B cell (primary cell): ENCODE measurements at regions not wholly inside any gene's neighbourhood (a gene's known extent, or its start where the extent isn't known, plus 50 kb on each side); places are given as distances from the start of the nearest gene placed in this dataset.

ENCODE experiments used
- ATAC-seq: fragments of 200-7000 bp; cut with Tn5 transposase; one replicate; pipeline ENCODE4 v1.10.0; 2021; ENCODE audit warnings: low read depth, mild to moderate bottlenecking, moderate number of reproducible peaks, moderate library complexity
- CTCF ChIA-PET: fragments of 350-600 bp; sonication (Branson Sonifier 250); formaldehyde crosslinking; loops from one replicate; lab custom pipeline; 2021; ENCODE audit warnings: antibody characterized with exemption, inconsistent platforms; lab: Charles Lee
- POLR2A ChIA-PET: fragments of 350-600 bp; sonication (Branson Sonifier 250); formaldehyde crosslinking; loops from one replicate; lab custom pipeline; 2021; ENCODE audit warnings: antibody characterized with exemption; lab: Charles Lee
- DNase-seq: peaks from one replicate; pipeline ENCODE4 v3.0.0; 2013
- H2AFZ ChIP-seq: 2 replicates; pipeline ENCODE4 v1.6.1; 2012; ENCODE audit warnings: mild to moderate bottlenecking, low read depth, low read length; ENCODE audit not compliant: insufficient read depth, poor library complexity, severe bottlenecking
- H3K27ac ChIP-seq, 2 donors: 1 replicate in 1 of 2; 2 replicates in 1 of 2; pipeline ENCODE4 v1.5.1; 2012 to 2013; ENCODE audit warnings: low read length in 2 of 2, mild to moderate bottlenecking in 2 of 2, moderate library complexity in 1 of 2
- H3K27me3 ChIP-seq, 4 experiments: fragments of 200-600 bp in 1 of 4; sonication (generic) in 1 of 4; replicated peaks in 1 of 4; 1 replicate in 2 of 4; 2 replicates in 2 of 4; pipeline versions ENCODE4 v1.6.1 to v1.7.0; 2013 to 2016; ENCODE audit warnings: low read length in 3 of 4, mild to moderate bottlenecking in 2 of 4, mixed read lengths in 1 of 4, moderate library complexity in 1 of 4; ENCODE audit not compliant: insufficient read depth in 4 of 4, control insufficient read depth in 3 of 4; ENCODE audit errors: control extremely low read depth in 1 of 4
- H3K36me3 ChIP-seq, 2 experiments: replicated peaks in 1 of 2; 1 replicate in 1 of 2; 2 replicates in 1 of 2; pipeline versions ENCODE4 v1.6.1 to v1.7.1; 2013; ENCODE audit warnings: low read length in 1 of 2; ENCODE audit not compliant: insufficient read depth in 2 of 2, control insufficient read depth in 1 of 2; ENCODE audit errors: control extremely low read depth in 1 of 2, extremely low read depth in 1 of 2
- H3K4me1 ChIP-seq, 2 donors: fragments of 200-600 bp in 1 of 2; sonication (generic) in 1 of 2; 1 replicate in 1 of 2; 2 replicates in 1 of 2; pipeline versions ENCODE4 v1.5.1 to v1.6.1; 2013 to 2017; ENCODE audit warnings: low read length in 2 of 2; ENCODE audit not compliant: control insufficient read depth in 2 of 2, insufficient read depth in 2 of 2
- H3K4me2 ChIP-seq: replicated peaks from 2 replicates; pipeline ENCODE3; 2012; ENCODE audit warnings: mild to moderate bottlenecking, low read depth, low read length; ENCODE audit not compliant: poor library complexity, severe bottlenecking
- H3K4me3 ChIP-seq, 5 experiments: fragments of 200-600 bp in 1 of 5; sonication (generic) in 1 of 5; 1 replicate in 3 of 5; 2 replicates in 2 of 5; pipeline versions ENCODE4 v1.5.1 to v1.7.0; 2011 to 2016; ENCODE audit warnings: low read length in 4 of 5, mild to moderate bottlenecking in 4 of 5, low read depth in 2 of 5, control low read depth in 1 of 5, moderate library complexity in 1 of 5; ENCODE audit not compliant: insufficient read depth in 1 of 5; ENCODE audit errors: control extremely low read depth in 1 of 5, extremely low read depth in 1 of 5
- H3K79me2 ChIP-seq: fragments of 200-600 bp; sonication (generic); one replicate; pipeline ENCODE4 v1.6.0; 2016; ENCODE audit warnings: low read length; ENCODE audit not compliant: control insufficient read depth, insufficient read depth
- H3K9ac ChIP-seq: fragments of 200-600 bp; sonication (generic); 2 replicates; pipeline ENCODE4 v1.6.1; 2017; ENCODE audit warnings: mild to moderate bottlenecking, low read length, moderate library complexity
- H3K9me3 ChIP-seq, 3 donors: one replicate each; pipeline versions ENCODE4 v1.6.1 to v1.7.1; 2013; ENCODE audit warnings: low read length in 2 of 3; ENCODE audit not compliant: control insufficient read depth in 2 of 3, insufficient read depth in 1 of 3; ENCODE audit errors: control extremely low read depth in 1 of 3
- H4K20me1 ChIP-seq: 2 replicates; pipeline ENCODE4 v1.6.0; 2012; ENCODE audit warnings: mild to moderate bottlenecking, low read length; ENCODE audit not compliant: insufficient read depth, control insufficient read depth, poor library complexity, severe bottlenecking
- H3K27ac Mint-ChIP-seq: one replicate; pipeline ENCODE4 v1.8.0; 2021; ENCODE audit warnings: mixed read lengths
- H3K27me3 Mint-ChIP-seq: one replicate; pipeline ENCODE4 v1.8.0; 2021; ENCODE audit warnings: mixed read lengths
- H3K4me1 Mint-ChIP-seq: one replicate; pipeline ENCODE4 v1.8.0; 2021; ENCODE audit warnings: mixed read lengths
- H3K4me3 Mint-ChIP-seq: one replicate; pipeline ENCODE4 v1.8.0; 2021; ENCODE audit warnings: mixed read lengths
- H3K9me3 Mint-ChIP-seq: one replicate; pipeline ENCODE4 v1.8.0; 2022; ENCODE audit warnings: mixed read lengths; ENCODE audit not compliant: insufficient read depth
- CTCF ChIP-seq: fragments of 200-600 bp; IDR thresholded peaks from one replicate; pipeline ENCODE4 v1.8.0; 2022; ENCODE audit warnings: antibody characterized with exemption, mild to moderate bottlenecking
- EZH2 ChIP-seq: IDR thresholded peaks from 2 replicates; pipeline ENCODE4 v1.6.1; 2012; ENCODE audit warnings: borderline replicate concordance, low read depth, mild to moderate bottlenecking, moderate library complexity, low read length; ENCODE audit not compliant: insufficient read depth, poor library complexity, severe bottlenecking
- WGBS: methylation state at CpG from one replicate; pipeline ENCODE4 v1.1.5; 2013; ENCODE audit warnings: missing lambda C conversion rate; ENCODE audit not compliant: insufficient coverage; 5-methylcytosine and 5-hydroxymethylcytosine counted together
- intact Hi-C: fragments of 100-400 bp; cut with micrococcal nuclease; formaldehyde crosslinking; loops from one replicate; pipeline ENCODE4 v1.10.0; 2022

- POLR2A ChIA-PET, result interaction anchor here (0.7 to 1.7 kb wide), 3 partner anchors 9 to 130 kb away, joined by 3 to 7 read pairs (median 4); no protein-coding TSS in a partner anchor
- CTCF ChIA-PET, result interaction anchor here (0.5 to 3.7 kb wide), 10 partner anchors 41 to 628 kb away, joined by 3 to 25 read pairs (median 4); partner anchors contain the start of gene CHST15
- no peaks in the 10 kb centered on the region for H3K27me3 Mint-ChIP-seq
- DNase-seq (no peak), ATAC-seq (no peak)
- Histone ChIP-seq H3K4me2 (peak overlapping the region; percentile 80), H4K20me1 (no peaks in the 10 kb centered on the region), H2AFZ (peak overlapping the region; percentile 68), H3K4me3 (peak overlapping the region in 3 of 5 experiments; percentile 25 to 60 (median 35)), H3K4me1 (peaks cover 28 to 30% of the 10 kb centered on the region in 2 donors), H3K36me3 (no peaks in the 10 kb centered on the region), H3K27me3 (no peaks in the 10 kb centered on the region), H3K9ac (peak overlapping the region; percentile 41), H3K9me3 (no peaks in the 10 kb centered on the region), H3K27ac (no peak overlapping the region), H3K79me2 (no peaks in the 10 kb centered on the region)
- peak overlapping the region; percentile 79 for H3K4me3 Mint-ChIP-seq
- peaks cover 33% of the 10 kb centered on the region for H3K4me1 Mint-ChIP-seq
- peaks cover 3% of the 10 kb centered on the region for H3K9me3 Mint-ChIP-seq
- WGBS, result 36% methylated on average over 10 of the region's 15 CpGs
- intact Hi-C loops, result no loop called here
- peak overlapping the region; percentile 10 for H3K27ac Mint-ChIP-seq
- TF ChIP-seq EZH2 (no peak), CTCF (no peak)
Measured at GRCh38 chr10:124222318-124222987, 129.1 kb upstream of the CHST15 start.
